K562 (cell line): ENCODE measurements at regions not wholly inside any gene's neighbourhood (a gene's known extent, or its start where the extent isn't known, plus 50 kb on each side); places are given as distances from the start of the nearest gene placed in this dataset.

Source experiments
- CHD2 ChIP-seq: IDR thresholded peaks from 2 replicates; pipeline ENCODE4 v1.6.1; 2011; ENCODE audit warnings: low read depth, low read length
- MTA3 ChIP-seq: fragments of 450-650 bp; formaldehyde crosslinking; IDR thresholded peaks from 2 replicates; pipeline ENCODE4 v1.6.1; 2017; ENCODE audit warnings: mild to moderate bottlenecking, borderline replicate concordance
- TF ChIP-seq, protein P1 (sequence below), 3 experiments: IDR thresholded peaks in 2 of 3; conservative IDR thresholded peaks in 1 of 3; 2 replicates each; pipeline ENCODE4 v1.5.1; 2011 to 2012; ENCODE audit warnings: low read length in 3 of 3, mild to moderate bottlenecking in 3 of 3, control low read depth in 2 of 3, improper control_type of control experiment in 1 of 3, inconsistent platforms in 1 of 3, low read depth in 1 of 3, mixed read lengths in 1 of 3, moderate library complexity in 1 of 3; ENCODE audit not compliant: insufficient read depth in 2 of 3
- TF ChIP-seq, protein P2 (sequence below): fragments of 450-650 bp; formaldehyde crosslinking; IDR thresholded peaks from 2 replicates; pipeline ENCODE4 v1.4.0; 2022; ENCODE audit warnings: missing genetic modification characterization

- no peak for TF ChIP-seq CHD2
- TF ChIP-seq, protein P1, sequence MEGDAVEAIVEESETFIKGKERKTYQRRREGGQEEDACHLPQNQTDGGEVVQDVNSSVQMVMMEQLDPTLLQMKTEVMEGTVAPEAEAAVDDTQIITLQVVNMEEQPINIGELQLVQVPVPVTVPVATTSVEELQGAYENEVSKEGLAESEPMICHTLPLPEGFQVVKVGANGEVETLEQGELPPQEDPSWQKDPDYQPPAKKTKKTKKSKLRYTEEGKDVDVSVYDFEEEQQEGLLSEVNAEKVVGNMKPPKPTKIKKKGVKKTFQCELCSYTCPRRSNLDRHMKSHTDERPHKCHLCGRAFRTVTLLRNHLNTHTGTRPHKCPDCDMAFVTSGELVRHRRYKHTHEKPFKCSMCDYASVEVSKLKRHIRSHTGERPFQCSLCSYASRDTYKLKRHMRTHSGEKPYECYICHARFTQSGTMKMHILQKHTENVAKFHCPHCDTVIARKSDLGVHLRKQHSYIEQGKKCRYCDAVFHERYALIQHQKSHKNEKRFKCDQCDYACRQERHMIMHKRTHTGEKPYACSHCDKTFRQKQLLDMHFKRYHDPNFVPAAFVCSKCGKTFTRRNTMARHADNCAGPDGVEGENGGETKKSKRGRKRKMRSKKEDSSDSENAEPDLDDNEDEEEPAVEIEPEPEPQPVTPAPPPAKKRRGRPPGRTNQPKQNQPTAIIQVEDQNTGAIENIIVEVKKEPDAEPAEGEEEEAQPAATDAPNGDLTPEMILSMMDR (IDR thresholded peaks at IDR 0.05 in 2 of 3, conservative IDR thresholded peaks at IDR 0.05 in 1 of 3; ENCODE audit: insufficient read depth in 2 of 3, low read depth in 1 of 3, low read length in 3 of 3), result no peak
- TF ChIP-seq, protein P2, sequence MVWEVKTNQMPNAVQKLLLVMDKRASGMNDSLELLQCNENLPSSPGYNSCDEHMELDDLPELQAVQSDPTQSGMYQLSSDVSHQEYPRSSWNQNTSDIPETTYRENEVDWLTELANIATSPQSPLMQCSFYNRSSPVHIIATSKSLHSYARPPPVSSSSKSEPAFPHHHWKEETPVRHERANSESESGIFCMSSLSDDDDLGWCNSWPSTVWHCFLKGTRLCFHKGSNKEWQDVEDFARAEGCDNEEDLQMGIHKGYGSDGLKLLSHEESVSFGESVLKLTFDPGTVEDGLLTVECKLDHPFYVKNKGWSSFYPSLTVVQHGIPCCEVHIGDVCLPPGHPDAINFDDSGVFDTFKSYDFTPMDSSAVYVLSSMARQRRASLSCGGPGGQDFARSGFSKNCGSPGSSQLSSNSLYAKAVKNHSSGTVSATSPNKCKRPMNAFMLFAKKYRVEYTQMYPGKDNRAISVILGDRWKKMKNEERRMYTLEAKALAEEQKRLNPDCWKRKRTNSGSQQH (CRISPR knock-in tag), result no peak
- TF ChIP-seq MTA3, result no peak
These were observed 72.0 kb downstream of the CETN3 start for GRCh38 chr5:90337449-90338052.
